Adrenal gland (tissue), 9 donors: ENCODE measurements at regions not wholly inside any gene's neighbourhood (a gene's known extent, or its start where the extent isn't known, plus 50 kb on each side); places are given as distances from the start of the nearest gene placed in this dataset.

Source experiments
- DNase-seq, 7 donors: peaks; one replicate each; pipeline ENCODE4 v3.0.0-alpha.2; 2019 to 2020
- H3K27ac ChIP-seq, 5 donors: fragments of 200-600 bp; sonication (generic) in 4 of 5; 1 replicate in 3 of 5; 2 replicates in 2 of 5; pipeline versions ENCODE4 v1.5.1 to v1.8.0; 2016 to 2020; ENCODE audit warnings: mild to moderate bottlenecking in 1 of 5
- H3K27me3 ChIP-seq: fragments of 200-600 bp; 2 replicates; pipeline ENCODE4 v1.8.0; 2021
- H3K36me3 ChIP-seq, 2 donors: fragments of 200-600 bp; replicated peaks in 1 of 2; 1 replicate in 1 of 2; 2 replicates in 1 of 2; pipeline versions ENCODE4 v1.5.1 to v1.8.0; 2018 to 2022
- H3K4me1 ChIP-seq, 2 donors: fragments of 200-600 bp; replicated peaks in 1 of 2; 1 replicate in 1 of 2; 2 replicates in 1 of 2; pipeline versions ENCODE4 v1.5.1 to v1.8.0; 2018 to 2021
- H3K4me3 ChIP-seq, 4 donors: fragments of 200-600 bp; sonication (generic) in 3 of 4; one replicate each; pipeline ENCODE4 v1.5.1; 2016 to 2018
- H3K9me3 ChIP-seq, 3 donors: fragments of 200-600 bp; sonication (generic) in 1 of 3; replicated peaks in 1 of 3; 1 replicate in 2 of 3; 2 replicates in 1 of 3; pipeline versions ENCODE4 v1.5.1 to v1.8.0; 2016 to 2021
- CTCF ChIP-seq, 6 experiments: fragments of 450-650 bp in 4 of 6; fragments of 200-600 bp in 2 of 6; sonication (generic) in 1 of 6; IDR thresholded peaks; 1 replicate in 5 of 6; 2 replicates in 1 of 6; pipeline versions ENCODE4 v1.5.1 to v1.8.0; 2016 to 2021; ENCODE audit warnings: antibody characterized with exemption in 6 of 6, mild to moderate bottlenecking in 2 of 6, moderate library complexity in 1 of 6
- POLR2A ChIP-seq, 2 donors: fragments of 450-650 bp; IDR thresholded peaks; one replicate each; pipeline ENCODE4 v1.6.1; 2017; ENCODE audit warnings: antibody characterized with exemption in 2 of 2, mild to moderate bottlenecking in 2 of 2, moderate library complexity in 1 of 2
- WGBS, 4 donors: extraction: QIAGEN DNeasy Blood & Tissue Kit in 2 of 4; methylation state at CpG; one replicate each; pipeline versions ENCODE4 v1.1.5 to v1.1.7; 2013 to 2017; 5-methylcytosine and 5-hydroxymethylcytosine counted together
- intact Hi-C, 2 donors: fragments of 100-400 bp; cut with DNase I; formaldehyde crosslinking; loops; one replicate each; pipeline versions ENCODE4 v1.14.1 to v1.15.0; 2022 to 2023
- donor health status: healthy with polysubstance abuse.
- donor health status: Bipolar disorder and iron deficiency.
- donor health status: DM: yes; HTN: yes; CAD: no.
- donor health status: DM: no; HTN: no; CAD: no.
- donor health status: DM: no; HTN: no; CAD: no.

GRCh38 chr2:176784633-176785200, 427.9 kb upstream of the HNRNPA3 start:
- Histone ChIP-seq H3K27ac (no peak overlapping the region), H3K4me1 (peaks cover 0 to 2% of the 10 kb centered on the region in 2 donors), H3K27me3 (no peaks in the 10 kb centered on the region), H3K9me3 (no peaks in the 10 kb centered on the region), H3K36me3 (no peaks in the 10 kb centered on the region), H3K4me3 (no peak overlapping the region)
- intact Hi-C loops, result no loop called here
- DNase-seq, result no peak
- WGBS, 4 donors, result 67 to 82% (median 78%) methylated on average over 1 of the region's 1 CpG
- TF ChIP-seq POLR2A (IDR thresholded peaks at IDR 0.05) (no peak), CTCF (IDR thresholded peaks at IDR 0.05) (no peak)

- H3K27me3 ChIP-seq, result no peaks in the 10 kb centered on the region
- H3K36me3 ChIP-seq, result no peaks in the 10 kb centered on the region
- intact Hi-C loops, result no loop called here
- TF ChIP-seq POLR2A (IDR thresholded peaks at IDR 0.05) (no peak), CTCF (IDR thresholded peaks at IDR 0.05) (no peak)
- H3K4me1 ChIP-seq, result peaks cover 0 to 6% of the 10 kb centered on the region in 2 donors
- H3K4me3 ChIP-seq, result no peak overlapping the region
- WGBS, 4 donors, result 23 to 56% (median 31%) methylated on average over 1 of the region's 1 CpG
- no peak overlapping the region for H3K27ac ChIP-seq
- no peaks in the 10 kb centered on the region for H3K9me3 ChIP-seq
- no peak for DNase-seq
Measured at GRCh38 chr2:176789751-176790150, 422.8 kb upstream of the HNRNPA3 start.

GRCh38 chr2:176790468-176790867, 422.1 kb upstream of the HNRNPA3 start:
- H3K4me1 ChIP-seq, result peaks cover 0 to 6% of the 10 kb centered on the region in 2 donors
- H3K4me3 ChIP-seq, result no peak overlapping the region
- DNase-seq, result no peak
- no peaks in the 10 kb centered on the region for H3K36me3 ChIP-seq
- WGBS, 4 donors, result 83 to 100% (median 95%) methylated on average over 3 of the region's 3 CpGs
- no peak for TF ChIP-seq CTCF (IDR thresholded peaks at IDR 0.05)
- no peak for TF ChIP-seq POLR2A (IDR thresholded peaks at IDR 0.05)
- no peaks in the 10 kb centered on the region for H3K9me3 ChIP-seq
- no peak overlapping the region for H3K27ac ChIP-seq
- intact Hi-C loops, result no loop called here
- H3K27me3 ChIP-seq, result no peaks in the 10 kb centered on the region

- WGBS, 4 donors, result 65 to 71% (median 69%) methylated on average over 6 of the region's 6 CpGs
- TF ChIP-seq CTCF (IDR thresholded peaks at IDR 0.05) (no peak), POLR2A (IDR thresholded peaks at IDR 0.05) (no peak)
- Histone ChIP-seq H3K9me3 (no peaks in the 10 kb centered on the region), H3K4me1 (peaks cover 0 to 6% of the 10 kb centered on the region in 2 donors), H3K36me3 (no peaks in the 10 kb centered on the region), H3K4me3 (no peak overlapping the region), H3K27me3 (no peaks in the 10 kb centered on the region), H3K27ac (no peak overlapping the region)
- DNase-seq, result no peak
- intact Hi-C loops, result no loop called here
Measured at GRCh38 chr2:176793792-176794191, 418.8 kb upstream of the HNRNPA3 start.
